MV-4-11 (cell line): ENCODE measurements at regions not wholly inside any gene's neighbourhood (a gene's known extent, or its start where the extent isn't known, plus 50 kb on each side); places are given as distances from the start of the nearest gene placed in this dataset.

ENCODE experiments used
- DNase-seq: peaks from one replicate; lab custom pipeline; 2025; lab: John Stamatoyannopoulos, UW

DNA sequence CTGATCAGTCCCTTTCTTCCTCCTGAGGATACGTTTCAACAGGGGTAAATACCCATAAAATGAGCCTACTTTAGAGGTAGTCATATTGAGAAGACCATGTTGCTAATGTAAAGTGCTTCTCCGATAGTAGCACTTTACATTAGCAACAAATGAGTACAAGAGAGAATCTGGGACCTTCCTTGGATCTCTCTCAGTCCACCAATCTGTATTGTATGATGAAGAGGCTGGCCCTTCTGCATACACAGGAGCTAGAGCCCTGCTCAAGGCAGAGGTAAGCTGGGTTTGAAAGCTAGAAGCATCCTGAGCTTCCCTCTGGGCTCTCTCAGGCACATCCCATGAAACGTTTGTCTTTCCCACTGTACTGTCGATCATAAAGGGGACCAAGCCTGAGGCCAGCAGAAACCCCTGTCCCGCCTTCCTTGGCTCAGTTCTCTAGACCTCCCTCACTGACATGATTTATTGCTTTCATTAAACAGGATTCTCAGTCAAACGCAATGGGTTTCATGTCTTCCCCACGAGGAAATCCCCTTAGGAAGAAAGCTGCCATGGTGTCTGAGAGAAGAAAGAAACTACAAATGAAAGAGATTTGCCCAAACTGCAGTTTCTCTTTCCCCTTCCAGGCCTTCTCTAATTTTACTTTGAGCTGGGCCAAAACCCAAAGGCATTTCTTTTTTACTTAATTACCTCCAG is 62.8 kb upstream of the BCAR3 start:
- DNase-seq = no peak

DNA sequence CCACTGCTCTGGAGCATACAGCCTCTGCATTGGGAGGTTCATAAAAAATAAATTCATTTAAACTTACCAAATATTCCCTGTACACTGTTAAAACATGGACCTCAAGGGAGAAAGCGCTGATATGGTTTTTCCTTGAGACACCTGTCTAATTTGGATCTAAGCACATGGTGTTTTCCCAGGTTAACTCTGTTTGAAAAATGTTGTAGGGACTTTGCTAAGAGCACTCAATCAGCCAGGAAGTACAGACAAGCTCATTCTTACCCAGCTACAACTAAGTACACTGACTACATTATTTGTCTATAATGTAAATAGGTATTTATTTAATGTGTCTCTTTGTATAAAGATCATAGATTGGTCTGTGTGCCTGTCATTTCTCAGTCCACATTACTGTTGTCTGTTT is 61.8 kb upstream of the BCAR3 start:
- DNase-seq = no peak

DNA sequence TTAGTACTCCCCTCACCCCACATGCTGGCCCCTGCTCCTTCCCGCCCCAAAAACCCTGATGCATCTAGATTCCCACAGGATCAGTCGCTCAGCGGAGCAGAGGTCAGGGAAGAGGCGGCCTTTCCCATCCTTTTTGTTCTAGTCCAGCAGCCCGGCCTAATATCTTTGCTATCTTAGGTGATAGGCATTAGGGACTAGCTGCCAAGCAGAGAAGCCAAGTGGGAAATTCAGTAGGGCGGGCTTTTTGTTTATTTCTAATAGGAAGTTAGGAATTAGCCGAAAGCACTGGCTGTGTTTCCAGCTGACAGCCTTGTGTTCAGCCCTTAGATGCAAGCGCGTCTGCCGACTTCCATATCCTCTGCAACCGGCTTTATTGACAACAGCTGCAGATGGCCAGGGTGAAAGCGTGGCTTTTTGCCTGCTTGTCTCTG is 59.0 kb upstream of the BCAR3 start:
- no peak for DNase-seq

DNA sequence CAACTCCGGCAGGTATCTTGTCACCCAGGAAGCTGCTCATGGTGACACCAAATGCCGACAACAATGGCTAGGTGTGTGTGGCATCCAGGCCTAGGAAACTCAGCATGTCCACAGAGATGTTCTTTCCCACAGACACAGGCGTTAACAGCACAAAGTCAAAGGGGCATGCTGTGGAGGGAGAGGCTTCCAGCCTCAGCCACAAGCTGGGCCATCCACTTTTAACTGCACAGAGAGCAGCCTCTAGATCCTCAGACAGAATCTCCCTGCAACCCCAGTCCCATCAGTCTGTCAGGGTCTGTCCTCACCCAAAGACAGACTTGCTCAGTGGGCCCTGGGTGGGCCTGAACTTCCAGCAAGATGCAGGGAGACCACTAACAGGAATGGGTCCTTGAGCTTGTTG is 58.5 kb upstream of the BCAR3 start:
- DNase-seq = no peak

DNA sequence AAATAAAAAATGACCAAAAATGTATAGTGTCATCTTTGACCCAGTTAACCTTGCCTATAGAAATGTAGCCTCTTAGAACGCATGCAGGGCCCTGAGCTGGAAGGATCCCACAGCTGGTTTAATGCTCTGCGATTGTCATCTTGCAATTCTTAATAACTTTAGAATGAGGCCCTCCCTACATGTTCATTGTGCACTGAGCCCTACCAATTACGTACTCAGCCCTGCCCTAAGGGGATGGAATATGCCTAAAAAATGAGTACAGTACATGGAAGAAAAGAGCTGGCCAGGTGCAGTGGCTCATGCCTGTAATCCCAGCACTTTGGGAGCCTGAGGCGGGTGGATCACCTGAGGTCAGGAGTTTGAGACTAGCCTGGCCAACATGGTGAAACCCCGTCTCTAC is 57.8 kb upstream of the BCAR3 start:
- DNase-seq = no peak

DNA sequence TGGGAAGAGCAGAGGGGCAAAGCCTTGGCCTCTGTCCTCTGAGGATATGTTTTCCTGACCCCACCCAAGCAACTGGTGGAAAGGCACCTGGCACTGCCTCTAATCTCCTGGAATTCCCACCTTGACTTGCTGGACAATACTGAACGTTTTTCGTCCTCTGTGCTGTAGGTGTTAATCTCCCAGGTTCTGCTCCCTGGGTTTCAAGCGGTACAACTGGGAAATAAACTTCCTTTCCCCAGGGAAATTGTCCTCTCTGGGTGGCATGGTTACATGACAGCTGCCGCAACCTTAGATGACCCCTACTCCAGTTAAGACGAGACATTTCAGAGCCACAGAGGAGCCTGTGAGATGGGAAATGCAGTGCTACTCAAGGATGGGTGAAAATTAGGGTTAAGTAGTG is 57.3 kb upstream of the BCAR3 start:
- no peak for DNase-seq

DNA sequence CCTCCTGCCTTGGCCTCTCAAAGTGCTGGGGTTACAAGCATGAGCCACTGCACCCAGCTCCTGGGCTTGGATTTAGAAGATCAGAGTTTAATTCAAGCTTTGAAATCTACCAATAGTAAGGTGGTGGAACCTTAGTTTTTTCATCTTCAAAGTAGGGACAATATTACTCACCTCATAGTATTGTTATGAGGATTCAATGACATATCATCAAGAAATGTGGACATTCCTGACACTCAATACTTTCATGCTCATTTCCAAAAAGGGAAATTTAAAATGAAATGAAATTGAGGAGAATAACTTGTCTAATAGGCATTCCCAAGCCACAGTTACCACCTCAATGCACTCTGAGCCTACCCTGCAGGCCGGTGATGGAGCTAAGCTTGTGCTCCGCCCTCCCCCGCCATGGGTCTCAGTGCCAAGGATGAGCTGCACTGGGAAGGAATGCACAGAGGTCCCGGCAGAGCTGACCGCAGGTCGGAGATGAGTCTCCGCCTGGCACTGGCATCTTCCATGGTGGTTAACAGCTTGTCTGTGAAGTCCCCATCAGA is 56.5 kb upstream of the BCAR3 start:
- DNase-seq = no peak

DNA sequence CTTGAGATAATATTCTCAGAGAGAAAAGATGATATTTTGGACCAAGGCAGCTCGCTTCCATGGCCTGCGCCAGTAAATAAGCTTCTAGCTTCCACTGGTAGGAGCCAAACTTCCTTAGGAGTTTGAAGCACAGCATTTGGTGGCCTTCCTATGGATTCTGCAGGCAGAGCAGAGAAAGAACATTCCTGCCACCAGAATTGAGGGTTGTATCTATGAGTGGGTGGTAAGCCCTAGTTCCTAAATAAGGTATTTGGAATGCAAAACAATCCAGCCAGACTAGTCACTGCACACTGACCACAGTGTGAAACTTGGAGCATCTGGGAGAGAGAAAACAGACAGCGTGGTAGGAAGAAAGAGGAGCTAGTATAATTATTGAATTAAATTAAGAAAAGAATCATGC is 54.1 kb upstream of the BCAR3 start:
- DNase-seq = no peak

DNA sequence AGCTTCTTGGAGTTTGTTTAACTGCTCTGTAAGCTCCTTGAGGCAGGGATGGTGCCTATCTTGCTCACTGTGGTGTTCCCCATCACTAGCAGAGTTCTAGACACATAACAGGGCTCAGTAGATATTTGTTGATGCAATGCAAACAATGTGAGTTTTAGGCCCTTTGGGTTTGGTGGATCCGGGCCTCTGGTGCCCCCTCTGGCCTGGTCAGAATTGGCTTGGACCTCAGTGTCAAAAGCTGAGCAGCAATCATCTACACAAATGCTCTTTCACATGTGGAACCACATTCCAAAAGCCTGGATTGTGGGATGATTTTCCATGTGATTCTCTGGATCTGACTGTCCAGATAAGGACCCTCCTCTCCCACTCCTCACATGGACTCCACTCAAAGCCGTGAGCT is 53.4 kb upstream of the BCAR3 start:
- no peak for DNase-seq

DNA sequence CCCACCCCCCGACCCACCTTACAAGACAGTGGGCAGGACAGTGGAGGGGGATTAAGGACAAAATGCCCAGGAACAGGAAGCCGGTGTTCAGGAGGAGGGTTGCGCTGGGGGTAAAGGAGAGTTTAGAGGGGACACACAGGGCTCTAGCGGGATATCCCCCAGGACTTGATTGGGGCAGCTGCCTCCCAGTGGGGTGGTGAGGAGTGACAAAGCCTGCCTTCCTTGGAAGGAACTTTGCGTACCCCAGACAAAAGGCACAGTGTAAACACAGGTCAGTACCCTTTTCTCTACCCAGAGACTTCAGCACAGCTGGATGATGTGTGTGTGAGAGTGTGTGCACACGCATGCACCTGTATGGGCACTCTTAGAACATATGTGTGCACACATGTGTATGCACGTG is 51.7 kb upstream of the BCAR3 start:
- no peak for DNase-seq

DNA sequence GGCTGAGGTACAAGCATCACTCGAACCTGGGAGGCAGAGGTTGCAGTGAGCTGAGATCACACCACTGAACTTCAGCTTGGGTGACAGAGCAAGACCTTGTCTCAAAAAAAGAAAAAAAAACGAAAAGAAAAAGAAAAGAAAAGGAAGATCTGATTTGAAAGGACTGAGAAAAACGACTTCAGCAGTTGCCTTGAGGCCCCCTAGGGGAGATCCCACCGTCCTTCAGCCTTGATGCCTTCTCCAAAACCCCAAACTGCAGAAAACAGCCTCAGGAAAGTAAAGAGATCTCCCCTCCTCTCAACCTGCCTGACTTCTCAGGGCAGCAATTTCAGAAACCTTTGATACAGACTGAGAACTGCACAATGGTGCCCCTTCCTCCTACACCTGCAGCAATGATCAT is 50.9 kb upstream of the BCAR3 start:
- DNase-seq = no peak
